GM12892 (cell line): ENCODE measurements at regions not wholly inside any gene's neighbourhood (a gene's known extent, or its start where the extent isn't known, plus 50 kb on each side); places are given as distances from the start of the nearest gene placed in this dataset.

Source experiments
- POLR2A ChIP-seq: IDR thresholded peaks from 2 replicates; pipeline ENCODE4 v1.6.1; 2011; ENCODE audit warnings: low read depth, low read length, control low read depth
- POLR2AphosphoS5 ChIP-seq: IDR thresholded peaks from 2 replicates; pipeline ENCODE4 v1.6.1; 2011; ENCODE audit warnings: low read depth, low read length, control low read depth
- TAF1 ChIP-seq: IDR thresholded peaks from 2 replicates; pipeline ENCODE4 v1.6.1; 2011; ENCODE audit warnings: low read depth, mild to moderate bottlenecking, control low read depth, low read length, borderline replicate concordance

DNA sequence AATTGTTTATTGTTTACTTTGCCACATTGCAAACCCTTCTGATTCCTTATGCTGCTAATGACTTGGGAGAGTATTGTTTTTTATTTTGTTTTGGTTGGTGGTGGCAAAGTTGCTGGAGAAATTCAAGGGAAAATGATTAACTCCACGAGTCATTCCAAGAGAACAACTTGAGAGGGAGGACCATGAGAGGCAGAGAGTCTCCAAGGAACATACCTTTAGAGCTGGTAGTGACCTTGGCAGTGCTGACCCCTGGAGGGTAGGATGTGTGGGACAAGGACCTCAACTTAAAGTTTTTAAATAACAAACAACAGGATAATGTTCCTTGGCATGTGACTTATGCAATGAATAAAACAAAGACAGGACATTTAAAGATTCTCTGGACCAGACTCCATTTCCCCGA, 139.7 kb downstream of the LRRC70 start:
- TF ChIP-seq TAF1 (no peak), POLR2A (no peak), POLR2AphosphoS5 (no peak)
